MCF 10A (cell line): ENCODE measurements at regions not wholly inside any gene's neighbourhood (a gene's known extent, or its start where the extent isn't known, plus 50 kb on each side); places are given as distances from the start of the nearest gene placed in this dataset.

Source experiments
- BruUV-seq: library from RNA; stranded (reverse); fragments of 400-500 nt; replicated peaks from 2 replicates; lab custom pipeline; 2021; lab: Mats Ljungman, UMichigan
- CTCF ChIA-PET: fragments of 300-600 bp; sonication (Branson Sonifier 250); formaldehyde crosslinking; extraction: SDS; loops from one replicate; lab custom pipeline; 2021; ENCODE audit warnings: antibody characterized with exemption, inconsistent platforms; lab: Yijun Ruan, JAX
- POLR2A ChIA-PET: fragments of 300-600, 350-650 bp; sonication (Branson Sonifier 250); formaldehyde crosslinking; extraction: SDS; loops from one replicate; lab custom pipeline; 2020; ENCODE audit warnings: antibody characterized with exemption, inconsistent platforms; lab: Yijun Ruan, JAX
- DNase-seq: peaks from one replicate; pipeline ENCODE4 v3.0.0-alpha.2; 2018; ENCODE audit not compliant: unreplicated experiment
- H3K27ac Mint-ChIP-seq: one replicate; pipeline ENCODE4 v1.8.0; 2022; ENCODE audit warnings: mild to moderate bottlenecking, low read depth, mixed read lengths; ENCODE audit not compliant: unreplicated experiment
- H3K27me3 Mint-ChIP-seq: one replicate; pipeline ENCODE4 v1.8.0; 2022; ENCODE audit warnings: mixed read lengths; ENCODE audit not compliant: insufficient read depth, unreplicated experiment
- H3K36me3 Mint-ChIP-seq: one replicate; pipeline ENCODE4 v1.8.0; 2022; ENCODE audit warnings: mild to moderate bottlenecking, moderate library complexity, mixed read lengths; ENCODE audit not compliant: insufficient read depth, unreplicated experiment
- H3K4me1 Mint-ChIP-seq: one replicate; pipeline ENCODE4 v1.8.0; 2022; ENCODE audit warnings: mixed read lengths; ENCODE audit not compliant: insufficient read depth, unreplicated experiment
- H3K4me3 Mint-ChIP-seq: one replicate; pipeline ENCODE4 v1.8.0; 2022; ENCODE audit warnings: mild to moderate bottlenecking, moderate library complexity, mixed read lengths; ENCODE audit not compliant: unreplicated experiment
- H3K9me3 Mint-ChIP-seq: one replicate; pipeline ENCODE4 v1.8.0; 2022; ENCODE audit warnings: mixed read lengths; ENCODE audit not compliant: unreplicated experiment
- intact Hi-C: fragments of 100-400 bp; cut with micrococcal nuclease; formaldehyde crosslinking; loops from 2 replicates; pipeline ENCODE4 v1.14.1; 2022
- TF ChIP-seq, protein P1 (sequence below): fragments of 200-600 bp; IDR thresholded peaks from one replicate; pipeline ENCODE4 v1.8.0; 2022; ENCODE audit warnings: antibody characterized with exemption, mild to moderate bottlenecking; ENCODE audit not compliant: unreplicated experiment

DNA sequence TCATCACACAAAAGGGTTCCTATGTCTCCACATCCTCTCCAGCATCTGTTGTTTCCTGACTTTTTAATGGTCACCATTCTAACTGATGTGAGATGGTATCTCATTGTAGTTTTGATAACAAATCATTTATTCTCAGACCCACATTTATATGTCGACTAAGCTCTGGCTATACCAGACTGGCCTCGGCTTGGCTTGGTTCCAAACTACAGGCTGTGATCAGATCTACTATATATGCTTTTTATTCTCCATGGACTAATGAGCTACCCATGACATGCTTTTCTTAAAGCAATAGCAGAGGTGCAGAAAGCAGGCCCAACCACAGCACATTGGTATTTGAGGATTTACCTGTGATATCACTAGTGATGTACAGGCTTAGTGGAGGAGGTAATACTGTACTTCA lies 139.8 kb upstream of the PGR start:
- Mint-ChIP-seq H3K27me3 (no peaks in the 10 kb centered on the region), H3K27ac (no peak overlapping the region), H3K4me1 (no peaks in the 10 kb centered on the region), H3K36me3 (no peaks in the 10 kb centered on the region), H3K4me3 (no peak overlapping the region), H3K9me3 (no peaks in the 10 kb centered on the region)
- POLR2A ChIA-PET, result interaction anchor here (0.6 kb wide), 1 partner anchor 165 kb away, joined by 6 read pairs; no protein-coding TSS in a partner anchor
- CTCF ChIA-PET, result no interaction called here
- intact Hi-C loops, result no loop called here
- BruUV-seq, result no TSS peak
- no peak for DNase-seq
- TF ChIP-seq, protein P1, sequence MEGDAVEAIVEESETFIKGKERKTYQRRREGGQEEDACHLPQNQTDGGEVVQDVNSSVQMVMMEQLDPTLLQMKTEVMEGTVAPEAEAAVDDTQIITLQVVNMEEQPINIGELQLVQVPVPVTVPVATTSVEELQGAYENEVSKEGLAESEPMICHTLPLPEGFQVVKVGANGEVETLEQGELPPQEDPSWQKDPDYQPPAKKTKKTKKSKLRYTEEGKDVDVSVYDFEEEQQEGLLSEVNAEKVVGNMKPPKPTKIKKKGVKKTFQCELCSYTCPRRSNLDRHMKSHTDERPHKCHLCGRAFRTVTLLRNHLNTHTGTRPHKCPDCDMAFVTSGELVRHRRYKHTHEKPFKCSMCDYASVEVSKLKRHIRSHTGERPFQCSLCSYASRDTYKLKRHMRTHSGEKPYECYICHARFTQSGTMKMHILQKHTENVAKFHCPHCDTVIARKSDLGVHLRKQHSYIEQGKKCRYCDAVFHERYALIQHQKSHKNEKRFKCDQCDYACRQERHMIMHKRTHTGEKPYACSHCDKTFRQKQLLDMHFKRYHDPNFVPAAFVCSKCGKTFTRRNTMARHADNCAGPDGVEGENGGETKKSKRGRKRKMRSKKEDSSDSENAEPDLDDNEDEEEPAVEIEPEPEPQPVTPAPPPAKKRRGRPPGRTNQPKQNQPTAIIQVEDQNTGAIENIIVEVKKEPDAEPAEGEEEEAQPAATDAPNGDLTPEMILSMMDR, result no peak

DNA sequence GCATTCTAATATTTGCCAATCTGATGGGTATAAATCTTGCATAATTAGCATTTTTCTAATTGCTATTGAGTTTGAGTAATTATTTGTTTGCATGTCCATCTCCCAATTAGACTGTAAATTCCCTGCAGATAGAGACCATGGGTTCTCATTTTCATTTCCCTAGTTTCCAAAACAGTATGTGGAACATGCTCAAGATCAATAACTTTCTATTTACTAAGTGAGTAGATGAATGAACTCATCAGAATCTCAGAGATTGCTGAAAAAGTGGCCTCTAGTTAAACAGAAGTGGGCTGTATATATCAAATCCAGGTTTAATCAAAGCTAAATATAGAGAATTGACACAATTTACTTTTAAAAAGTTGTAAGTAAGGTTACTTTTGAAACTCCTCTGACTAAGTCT lies 138.0 kb upstream of the PGR start:
- peaks cover under 1% of the 10 kb centered on the region for H3K27me3 Mint-ChIP-seq
- TF ChIP-seq, protein P1, result no peak
- POLR2A ChIA-PET, result no interaction called here
- no TSS peak for BruUV-seq
- CTCF ChIA-PET, result no interaction called here
- no peak overlapping the region for H3K4me3 Mint-ChIP-seq
- no peaks in the 10 kb centered on the region for H3K9me3 Mint-ChIP-seq
- intact Hi-C loops, result no loop called here
- no peaks in the 10 kb centered on the region for H3K4me1 Mint-ChIP-seq
- no peak for DNase-seq
- no peaks in the 10 kb centered on the region for H3K36me3 Mint-ChIP-seq
- H3K27ac Mint-ChIP-seq, result no peak overlapping the region

DNA sequence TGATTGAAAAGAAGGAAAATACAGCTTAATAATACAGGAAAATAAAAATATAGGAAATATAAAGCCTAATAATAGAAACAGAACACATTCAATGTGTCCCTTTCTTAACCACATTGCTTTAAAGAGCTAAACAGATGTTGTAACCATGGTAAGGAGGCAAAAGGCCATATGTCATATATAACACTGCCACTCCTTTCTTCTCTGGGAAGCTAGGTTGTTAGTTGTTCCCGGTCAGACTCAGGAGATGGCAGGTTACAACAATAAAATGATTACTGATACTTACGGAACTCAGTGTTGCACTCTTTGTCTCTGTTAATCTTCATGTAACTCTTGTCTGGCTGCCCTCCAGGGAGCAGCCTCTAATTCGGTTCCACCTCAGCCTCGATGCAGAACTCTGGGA lies 134.7 kb upstream of the PGR start:
- no peaks in the 10 kb centered on the region for H3K4me1 Mint-ChIP-seq
- no peak overlapping the region for H3K27ac Mint-ChIP-seq
- TF ChIP-seq, protein P1, result no peak
- ChIA-PET POLR2A (interaction anchor here (1.3 kb wide), 1 partner anchor 21 kb away, joined by 3 read pairs; no protein-coding TSS in a partner anchor), CTCF (interaction anchor here (0.8 kb wide), 1 partner anchor 9 kb away, joined by 3 read pairs; no protein-coding TSS in a partner anchor)
- no peaks in the 10 kb centered on the region for H3K36me3 Mint-ChIP-seq
- no peaks in the 10 kb centered on the region for H3K9me3 Mint-ChIP-seq
- H3K27me3 Mint-ChIP-seq, result peaks cover 11% of the 10 kb centered on the region
- H3K4me3 Mint-ChIP-seq, result no peak overlapping the region
- no TSS peak for BruUV-seq
- no peak for DNase-seq
- intact Hi-C loops, result no loop called here

DNA sequence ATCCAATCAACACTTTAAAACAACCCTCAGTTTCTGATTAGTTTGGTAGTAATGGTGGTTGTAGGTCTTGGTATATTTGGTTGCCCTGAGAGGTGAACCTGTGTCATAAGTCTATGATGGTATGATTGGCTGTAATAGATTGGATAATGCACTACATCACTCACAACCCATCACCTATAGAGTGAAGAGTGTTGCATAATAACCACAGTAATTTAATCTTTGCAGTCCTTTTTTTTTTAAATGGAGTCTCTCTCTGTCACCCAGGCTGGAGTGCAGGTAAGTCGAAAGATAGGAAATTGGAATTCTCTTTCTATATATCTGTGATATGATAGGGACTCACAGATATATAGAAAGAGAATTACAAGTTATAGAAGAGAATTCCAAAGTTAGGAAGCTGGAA lies 133.4 kb upstream of the PGR start:
- TF ChIP-seq, protein P1, result no peak
- ChIA-PET CTCF (no interaction called here), POLR2A (no interaction called here)
- Mint-ChIP-seq H3K36me3 (no peaks in the 10 kb centered on the region), H3K4me1 (no peaks in the 10 kb centered on the region), H3K27ac (no peak overlapping the region), H3K9me3 (no peaks in the 10 kb centered on the region), H3K4me3 (no peak overlapping the region), H3K27me3 (peaks cover 11% of the 10 kb centered on the region)
- intact Hi-C loops, result no loop called here
- BruUV-seq, result no TSS peak
- DNase-seq, result no peak
